CD4-positive, alpha-beta T cell treated with Interferon gamma for 1 hour (primary cell): ENCODE measurements at regions not wholly inside any gene's neighbourhood (a gene's known extent, or its start where the extent isn't known, plus 50 kb on each side); places are given as distances from the start of the nearest gene placed in this dataset.

Experiments used
- DNase-seq: peaks from one replicate; pipeline ENCODE4 v3.0.0-alpha.2; 2020

DNA sequence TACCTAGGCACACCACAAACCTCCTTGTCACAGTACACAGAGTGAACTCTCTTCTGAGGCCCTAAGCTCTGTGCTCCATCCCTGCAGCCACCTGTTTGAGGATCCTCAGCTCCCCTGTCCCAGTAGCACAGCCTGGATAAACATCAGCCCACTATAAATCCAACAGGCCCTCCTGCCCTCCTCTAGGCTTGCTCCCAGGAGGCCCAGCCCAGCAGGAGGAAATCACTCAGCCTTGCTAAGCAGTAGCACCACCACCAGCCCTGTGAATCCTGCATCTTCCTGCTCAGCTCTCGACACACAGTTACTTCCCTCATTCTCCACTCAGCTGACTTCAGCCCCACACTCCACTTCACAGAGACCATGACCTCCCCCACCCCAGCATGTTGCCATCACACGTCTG, 273.9 kb downstream of the BCOR start:
- DNase-seq = no peak

DNA sequence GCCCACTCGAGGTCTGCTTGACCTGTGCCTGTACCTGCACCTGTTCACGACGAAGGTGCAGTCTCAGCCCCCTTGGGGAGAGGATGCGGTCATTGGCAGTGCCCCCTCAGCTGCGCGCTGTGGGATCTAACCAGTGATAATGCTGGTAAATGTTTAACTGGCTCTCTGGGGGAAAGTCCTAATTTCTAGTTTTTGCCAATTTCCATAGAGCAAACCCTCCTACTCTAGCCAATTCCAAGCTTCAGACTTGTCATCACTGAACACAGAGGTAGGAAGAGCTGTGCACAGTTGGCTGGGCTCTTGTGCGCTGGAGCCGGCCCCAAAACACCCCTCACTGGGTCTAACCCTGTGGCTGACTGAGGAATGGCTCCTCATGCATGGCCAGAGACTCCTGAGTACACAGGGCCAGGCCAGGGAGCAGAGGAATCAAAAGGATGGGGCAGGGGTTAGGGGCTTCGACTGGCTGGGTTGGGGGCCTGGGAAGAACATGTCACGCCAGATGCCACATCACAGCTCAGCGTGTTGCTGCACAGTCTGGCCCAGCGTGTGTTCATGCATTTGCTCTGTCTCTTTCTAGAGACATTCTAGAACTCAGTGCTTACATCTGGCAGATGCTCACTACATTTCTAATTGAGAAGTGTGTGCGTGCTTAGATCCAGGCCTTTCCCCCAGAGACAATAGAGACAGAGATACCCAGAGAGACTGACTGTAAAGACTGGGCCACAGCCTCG, 270.8 kb downstream of the BCOR start:
- DNase-seq = no peak

DNA sequence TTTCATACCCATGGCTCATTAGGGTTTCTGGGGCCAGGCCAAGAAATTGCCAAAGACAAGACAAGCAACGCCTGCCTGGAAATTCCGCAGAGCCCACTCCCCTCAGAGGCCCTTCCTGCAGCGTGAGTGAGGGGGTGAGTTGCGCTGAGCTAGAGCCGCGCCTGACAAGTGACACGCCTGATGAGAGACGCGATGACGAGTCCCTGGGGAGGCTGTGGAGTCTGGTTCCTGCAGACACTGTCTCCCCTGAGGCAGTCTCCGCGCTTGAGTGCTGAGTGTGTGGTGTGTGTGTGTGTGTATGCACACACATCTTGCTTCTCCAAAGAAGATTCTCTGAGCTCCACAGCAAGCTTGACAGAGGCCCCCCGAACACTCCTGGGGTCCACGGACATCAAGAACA, 269.8 kb downstream of the BCOR start:
- peak; percentile 64 for DNase-seq

DNA sequence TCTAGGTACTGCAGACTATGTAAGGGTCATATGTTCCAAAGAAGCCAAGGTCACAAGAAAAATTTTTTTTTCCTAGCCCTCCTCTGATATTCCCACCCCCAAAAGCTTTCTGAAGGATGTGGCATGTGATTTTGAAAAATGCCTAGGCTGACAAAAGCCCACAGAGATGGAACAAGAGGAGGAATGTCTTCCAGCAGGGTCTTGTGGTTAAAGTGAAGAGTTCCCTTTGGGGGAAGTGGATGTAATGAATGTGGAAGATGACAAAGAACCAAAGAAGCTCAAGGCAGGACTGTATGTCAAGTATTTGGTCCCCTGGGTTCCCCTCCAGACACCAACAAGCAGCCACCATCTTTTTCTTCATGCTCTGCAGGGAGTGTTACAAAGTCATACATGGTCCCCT, 268.8 kb downstream of the BCOR start:
- DNase-seq = no peak

DNA sequence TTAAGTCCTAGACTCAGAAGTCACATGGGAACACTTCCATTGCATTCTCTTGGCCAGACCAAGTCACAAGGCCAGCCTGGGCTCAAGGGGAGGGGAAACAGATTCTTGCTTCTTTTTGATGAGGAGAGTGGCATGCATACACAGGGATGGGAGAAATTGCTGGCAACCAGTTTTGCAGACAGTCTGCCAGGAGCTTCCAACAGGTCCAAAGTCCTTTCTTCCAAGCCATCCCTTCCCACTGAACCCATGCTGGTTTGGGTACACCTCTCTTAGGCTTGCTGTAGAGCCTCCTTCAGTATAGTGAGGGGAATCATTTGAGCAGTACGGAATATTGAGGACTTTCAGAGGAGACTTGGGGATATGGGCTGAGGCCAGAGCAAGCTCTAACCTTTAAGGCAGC, 267.8 kb downstream of the BCOR start:
- no peak for DNase-seq

- DNase-seq = no peak
Measured at GRCh38 chrX:39830414-39830813, 267.3 kb downstream of the BCOR start.

DNA sequence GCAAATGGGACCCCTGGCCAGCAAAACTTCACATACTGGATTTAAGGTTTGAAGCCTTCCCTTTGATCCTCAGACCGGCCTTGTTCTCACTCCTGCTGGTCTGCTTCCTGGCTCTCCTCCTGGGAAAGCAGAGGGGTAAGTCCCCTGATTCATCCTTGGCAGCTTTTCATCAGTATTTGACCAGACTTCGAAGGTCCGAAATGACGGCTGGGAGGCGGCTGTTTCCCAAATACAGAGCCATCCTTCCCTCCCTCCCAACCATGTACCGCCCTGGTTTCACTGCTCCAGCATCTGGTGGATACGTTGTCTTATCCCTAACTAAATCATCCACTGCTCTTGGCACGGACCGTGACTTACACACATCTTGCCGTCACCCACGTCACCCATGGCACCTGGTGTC, 265.5 kb downstream of the BCOR start:
- no peak for DNase-seq

- no peak for DNase-seq
Measured at GRCh38 chrX:39834600-39834999, 263.2 kb downstream of the BCOR start.

GRCh38 chrX:39835241-39835640, 262.5 kb downstream of the BCOR start:
- no peak for DNase-seq

DNA sequence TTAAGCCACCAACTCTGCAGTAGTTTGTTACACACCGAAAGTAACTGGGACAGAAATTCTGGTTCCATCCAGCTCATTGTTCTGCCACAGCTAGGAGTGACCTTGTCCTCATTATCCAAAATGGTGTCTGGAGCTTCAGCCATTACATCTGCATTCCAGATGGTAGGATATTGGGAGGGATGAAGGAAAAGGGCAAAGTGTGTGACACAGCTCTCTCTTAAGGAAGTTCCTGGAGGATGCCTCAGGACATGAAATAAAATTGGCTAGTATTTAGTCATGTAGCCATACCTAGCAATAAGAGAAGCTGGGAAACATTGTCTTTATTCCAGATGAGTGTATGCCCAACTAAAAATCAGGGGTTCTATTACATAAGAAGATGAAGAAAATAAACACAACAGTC, 262.0 kb downstream of the BCOR start:
- DNase-seq = no peak

DNA sequence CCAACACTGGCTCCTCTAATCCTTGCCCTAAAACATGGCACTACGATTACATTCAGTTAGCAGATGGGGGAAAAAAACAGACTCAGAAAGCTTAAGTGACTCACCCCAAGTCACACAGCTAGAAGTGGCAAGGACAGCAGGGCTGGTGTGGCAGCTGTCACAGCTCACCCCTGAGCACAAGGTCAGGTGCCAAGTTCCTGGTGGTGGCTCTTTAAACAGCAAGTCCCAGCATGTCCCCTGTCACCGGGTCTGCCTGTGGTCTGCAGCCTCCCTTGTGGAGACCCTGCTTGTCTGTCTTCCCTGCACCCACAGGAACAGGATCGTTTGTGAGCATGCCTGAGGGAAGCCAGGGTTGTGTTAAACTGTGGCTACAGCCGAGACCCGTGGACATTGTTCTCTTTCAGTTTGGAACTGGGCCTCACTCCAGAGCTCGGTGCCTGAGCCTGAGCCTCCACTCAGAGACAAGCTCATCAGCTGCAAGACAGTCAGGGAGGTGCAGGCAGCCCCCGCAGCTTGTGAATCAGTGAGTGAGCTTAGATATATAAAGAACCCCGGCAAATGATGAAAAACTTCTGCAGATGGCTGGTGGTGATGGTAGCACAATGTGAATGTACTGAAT, 260.8 kb downstream of the BCOR start:
- no peak for DNase-seq

- DNase-seq = no peak
Measured at GRCh38 chrX:39837688-39838087, 260.1 kb downstream of the BCOR start.

GRCh38 chrX:39839371-39839770, 258.4 kb downstream of the BCOR start:
- no peak for DNase-seq

GRCh38 chrX:39840133-39840532, 257.6 kb downstream of the BCOR start:
- DNase-seq = no peak

DNA sequence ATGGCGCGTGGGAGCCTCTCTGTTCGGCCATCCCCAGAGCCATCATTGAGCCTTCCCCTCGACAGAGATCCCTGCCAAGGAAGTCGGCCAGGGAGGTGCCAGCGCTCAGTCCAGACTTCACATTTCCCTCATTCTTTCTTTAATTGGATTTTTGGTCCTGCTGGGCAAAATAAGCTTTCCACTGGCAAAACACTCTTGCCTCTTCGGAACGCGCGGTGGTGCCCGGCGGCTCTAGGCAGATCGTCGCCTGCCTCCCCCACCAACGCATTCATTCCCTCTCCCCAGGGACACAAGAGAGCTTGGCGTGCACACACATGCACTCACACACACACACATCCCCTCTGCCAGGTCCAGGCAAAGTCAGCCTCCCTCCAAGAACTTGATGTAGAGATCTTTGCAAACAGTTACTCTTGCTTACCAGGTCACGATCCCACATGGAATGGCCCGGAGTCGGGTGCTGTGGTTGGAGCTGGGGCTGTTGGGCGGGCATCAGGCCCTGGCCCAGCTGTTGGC, 257.1 kb downstream of the BCOR start:
- DNase-seq = no peak

GRCh38 chrX:39841604-39842003, 256.2 kb downstream of the BCOR start:
- DNase-seq = no peak

GRCh38 chrX:39842281-39842973, 255.3 kb downstream of the BCOR start:
- DNase-seq = no peak

DNA sequence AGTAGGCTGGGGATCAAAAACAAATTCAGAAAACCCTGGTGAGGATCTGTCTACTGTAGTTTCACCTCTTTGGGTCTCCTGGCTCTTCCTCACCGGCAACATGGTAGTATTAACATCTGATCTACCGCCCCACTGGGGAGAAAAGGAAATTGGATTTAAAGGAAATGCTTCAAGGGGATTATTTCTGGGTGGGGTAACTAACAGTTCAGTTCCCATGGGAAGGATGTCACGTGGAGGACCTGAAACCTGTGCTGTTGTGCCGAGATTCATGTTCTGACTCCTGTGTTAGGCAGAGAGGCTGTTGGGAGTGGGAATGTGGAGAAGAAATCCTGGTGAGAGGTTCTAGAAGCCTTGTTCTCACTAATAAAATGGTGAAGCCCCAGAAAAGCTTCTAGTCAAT, 254.4 kb downstream of the BCOR start:
- DNase-seq = no peak

- DNase-seq = no peak
Measured at GRCh38 chrX:39845233-39845632, 252.5 kb downstream of the BCOR start.

- DNase-seq = no peak
Measured at GRCh38 chrX:39846460-39846859, 251.3 kb downstream of the BCOR start.

DNA sequence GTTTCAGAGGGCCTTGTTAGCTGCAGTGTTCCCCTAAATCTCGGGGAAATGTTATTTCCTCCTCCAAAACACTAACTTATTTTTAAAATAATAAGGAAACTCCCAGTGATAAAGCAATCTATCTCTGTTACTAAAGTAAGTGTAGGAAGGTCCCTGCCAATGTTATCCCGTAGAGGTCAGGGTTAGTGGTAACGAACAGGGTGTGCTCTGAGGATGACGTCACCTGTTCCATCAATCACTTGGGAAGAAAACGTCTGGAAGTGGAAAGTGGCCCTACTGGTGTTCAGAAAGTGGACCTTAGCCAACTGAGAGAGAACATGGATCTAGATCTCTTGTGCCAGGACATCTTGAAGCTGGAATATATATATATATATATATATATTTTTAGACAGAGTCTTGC, 249.5 kb downstream of the BCOR start:
- DNase-seq = no peak

- no peak for DNase-seq
Measured at GRCh38 chrX:39848900-39849299, 248.9 kb downstream of the BCOR start.

DNA sequence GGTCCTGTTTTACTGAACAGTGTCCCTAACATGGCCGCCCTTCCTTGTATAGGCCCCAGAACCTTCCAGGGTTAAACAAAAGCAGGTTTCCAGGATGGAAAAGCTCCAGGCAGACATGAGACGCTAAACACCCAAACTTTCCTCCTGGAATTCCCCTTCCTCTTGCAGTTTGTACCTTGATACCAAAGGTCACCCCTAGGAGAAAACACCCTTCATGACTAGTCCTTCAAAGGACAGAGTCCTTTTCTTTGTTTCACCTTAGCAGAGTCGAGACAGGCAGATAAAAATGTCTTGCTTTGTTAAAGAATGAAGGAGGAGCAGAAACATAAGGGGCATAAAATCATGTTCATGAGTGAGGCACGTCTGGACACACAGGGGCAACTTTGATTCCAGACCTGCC, 247.5 kb downstream of the BCOR start:
- no peak for DNase-seq

DNA sequence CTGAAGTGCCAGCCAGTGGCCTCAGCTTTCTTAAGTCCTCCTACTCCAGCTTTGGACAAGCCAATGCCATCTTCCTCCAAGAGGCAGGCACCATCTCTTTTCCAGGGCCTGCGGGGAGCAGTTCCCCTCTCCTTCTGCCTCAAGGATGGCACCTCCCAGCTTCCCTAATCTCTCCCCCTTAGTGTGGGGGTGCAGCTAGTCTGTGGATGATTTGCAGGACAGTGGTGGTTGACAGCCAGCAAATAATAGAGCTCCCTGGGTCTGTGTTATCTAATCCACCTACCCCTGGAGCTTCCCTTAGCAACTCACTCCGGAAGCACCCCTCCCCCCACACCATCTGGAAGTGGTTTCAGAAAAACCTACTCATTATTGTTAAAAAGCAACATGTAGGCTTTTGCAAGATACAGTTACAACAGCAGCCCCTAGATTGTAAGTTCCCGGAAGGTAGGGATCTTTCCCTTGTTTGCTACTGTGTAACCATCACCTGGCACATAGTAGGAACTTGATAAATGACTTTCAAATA, 247.1 kb downstream of the BCOR start:
- peak; percentile 10 for DNase-seq
